Urothelium cell line (cell line): ENCODE measurements at regions not wholly inside any gene's neighbourhood (a gene's known extent, or its start where the extent isn't known, plus 50 kb on each side); places are given as distances from the start of the nearest gene placed in this dataset.
"Not testable (repeated sequence)": the region's sequence is repeated elsewhere in the genome, so short reads cannot be mapped to it uniquely, and the experiment has no call there.

Source experiments
- DNase-seq: peaks from one replicate; pipeline ENCODE4 v3.0.0; 2011; ENCODE audit warnings: low spot score, mixed read lengths
- FAIRE-seq: peaks from 2 replicates; lab custom pipeline; 2011; peaks lifted over from hg19 to GRCh38; lab: Jason Lieb, UNC

DNA sequence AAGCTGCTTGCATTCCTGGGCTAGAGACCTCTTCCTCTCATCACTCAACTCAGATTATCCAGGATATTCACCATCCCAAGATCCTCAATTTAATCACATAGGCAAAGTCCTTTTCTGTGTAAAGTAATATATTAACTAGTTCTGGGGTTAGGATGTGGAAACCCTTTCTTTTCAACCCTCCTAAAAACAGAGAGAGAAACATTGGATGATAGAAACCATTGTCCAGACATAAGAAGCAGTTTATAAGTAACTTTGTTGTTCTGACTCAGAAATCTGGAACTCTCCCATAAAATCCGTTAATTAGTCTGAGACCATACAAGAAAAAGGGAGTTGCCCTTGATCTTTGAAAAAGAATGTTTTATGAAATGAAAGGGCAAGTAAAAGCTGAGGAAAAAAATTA is 817.1 kb upstream of the CDH9 start:
- no peak for DNase-seq
- FAIRE-seq = no peak

DNA sequence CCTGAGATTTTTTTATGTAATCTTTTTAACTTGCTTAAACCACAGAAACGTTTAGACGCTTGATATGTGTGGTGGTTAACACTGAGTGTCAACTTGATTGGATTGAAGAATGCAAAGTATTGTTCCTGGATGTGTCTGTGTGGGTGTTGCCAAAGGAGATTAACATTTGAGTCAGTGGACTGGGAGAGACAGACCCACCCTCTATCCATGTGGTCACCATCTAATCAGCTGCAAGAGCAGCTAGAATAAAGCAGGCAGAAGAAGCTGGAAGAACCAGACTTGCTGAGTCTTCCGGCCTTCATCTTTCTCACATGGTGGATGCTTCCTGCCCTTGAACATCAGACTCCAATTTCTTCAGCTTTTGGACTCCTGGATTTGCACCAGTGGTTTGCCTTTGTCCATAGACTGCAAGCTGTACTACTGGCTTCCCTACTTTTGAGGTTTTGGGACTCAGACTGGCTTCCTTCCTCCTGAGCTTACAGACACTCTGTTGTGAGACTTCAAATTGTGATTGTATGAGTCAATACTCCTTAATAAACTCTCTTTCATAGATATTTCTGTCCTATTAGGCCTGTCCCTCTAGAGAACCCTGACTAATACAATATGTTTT is 816.0 kb upstream of the CDH9 start:
- FAIRE-seq = no peak

DNA sequence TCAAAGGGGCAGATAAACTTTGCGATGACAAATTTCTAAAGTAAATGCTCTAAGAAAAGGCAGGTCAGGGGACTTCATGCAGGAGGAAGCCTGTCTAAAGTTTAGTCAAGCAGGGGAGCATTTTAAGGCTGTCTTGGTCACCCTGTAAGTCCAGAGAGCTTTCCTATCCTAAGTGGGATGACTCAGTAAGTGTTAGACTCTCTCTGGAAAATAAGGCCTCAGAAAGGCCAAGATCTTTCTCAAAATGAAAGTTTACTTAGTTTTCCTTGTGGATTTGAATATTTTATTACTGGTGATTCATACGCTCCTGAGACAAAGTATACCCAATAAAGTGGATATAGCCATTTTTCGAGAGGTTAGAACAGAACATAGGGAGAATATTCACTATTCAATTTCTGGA is 806.9 kb upstream of the CDH9 start:
- DNase-seq = no peak
- FAIRE-seq = no peak

More for the DNA sequence above, 816.0 kb upstream of the CDH9 start:
- DNase-seq = no peak

DNA sequence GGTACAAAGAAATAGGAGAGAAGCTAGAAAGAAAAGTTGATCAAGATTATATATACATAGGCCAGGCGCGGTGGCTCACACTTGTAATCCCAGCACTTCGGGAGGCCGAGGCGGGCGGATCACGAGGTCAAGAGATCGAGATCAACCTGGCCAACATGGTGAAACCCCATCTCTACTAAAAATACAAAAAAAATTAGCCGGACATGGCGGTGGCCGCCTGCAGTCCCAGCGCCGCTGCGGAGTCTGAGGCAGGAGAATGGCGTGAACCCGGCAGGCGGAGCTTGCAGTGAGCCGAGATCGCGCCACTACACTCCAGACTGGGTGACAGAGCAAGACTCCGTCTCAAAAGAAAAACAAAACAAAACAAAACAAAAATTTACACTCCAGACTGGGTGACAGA is 798.3 kb upstream of the CDH9 start:
- not testable (repeated sequence) for DNase-seq

DNA sequence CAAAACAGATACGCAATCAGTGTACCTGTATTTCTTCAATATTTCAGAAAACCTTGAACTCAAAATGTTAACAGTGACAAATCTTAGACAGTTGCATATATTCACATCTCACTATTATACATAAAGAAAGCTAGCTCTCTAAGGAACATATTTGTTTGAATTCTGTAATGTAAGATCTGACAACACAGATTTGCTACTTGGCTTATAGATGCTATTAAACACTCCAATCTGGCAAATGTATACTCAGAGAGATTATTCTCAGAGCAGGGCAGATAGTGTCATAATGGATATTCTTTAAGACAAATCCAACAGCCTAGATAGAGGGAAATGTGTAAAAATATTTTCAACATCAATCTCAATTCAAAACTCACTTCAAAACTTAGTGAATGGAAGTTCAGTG is 794.5 kb upstream of the CDH9 start:
- no peak for FAIRE-seq

More for the DNA sequence above, 798.3 kb upstream of the CDH9 start:
- not testable (repeated sequence) for FAIRE-seq

DNA sequence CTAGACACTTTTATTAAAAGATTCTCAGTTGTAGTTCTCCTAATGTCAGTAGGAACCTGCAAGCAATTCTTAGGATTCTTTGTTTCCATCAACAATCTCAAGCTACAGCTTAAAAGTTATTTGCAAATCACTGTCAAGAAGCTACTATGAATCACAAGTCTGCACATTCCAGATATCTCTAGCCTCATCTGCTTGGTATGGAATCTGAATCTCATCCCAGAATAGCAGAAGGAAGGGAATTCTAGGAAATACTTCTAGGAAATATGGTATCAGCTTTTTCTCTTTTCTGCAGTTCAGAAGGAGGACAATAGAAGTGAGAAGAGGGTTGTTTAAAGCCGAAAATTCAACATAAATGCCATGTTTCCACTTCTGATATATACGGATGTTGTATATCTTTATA is 792.2 kb upstream of the CDH9 start:
- DNase-seq = peak; percentile 16
- FAIRE-seq = no peak

More for the DNA sequence above, 794.5 kb upstream of the CDH9 start:
- DNase-seq = no peak

DNA sequence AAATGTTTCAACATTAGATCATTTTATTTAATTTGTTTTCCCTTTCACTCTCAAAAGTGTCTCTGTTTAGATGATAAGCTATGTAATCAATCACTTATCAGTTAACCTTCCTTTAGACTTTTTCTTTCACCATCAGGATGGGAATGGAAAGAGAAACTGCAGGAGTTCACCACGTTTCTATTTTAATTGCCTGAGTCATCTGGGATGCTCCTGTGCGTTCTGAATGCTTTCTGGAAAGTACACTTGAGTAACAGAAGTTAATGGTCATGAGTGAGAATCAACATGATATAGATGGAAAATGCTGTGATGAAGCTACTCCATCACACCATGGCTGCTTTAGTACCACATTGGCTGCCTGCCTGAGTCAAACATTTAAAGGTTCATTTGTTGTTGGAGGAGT is 783.3 kb upstream of the CDH9 start:
- DNase-seq (no peak), FAIRE-seq (no peak)

DNA sequence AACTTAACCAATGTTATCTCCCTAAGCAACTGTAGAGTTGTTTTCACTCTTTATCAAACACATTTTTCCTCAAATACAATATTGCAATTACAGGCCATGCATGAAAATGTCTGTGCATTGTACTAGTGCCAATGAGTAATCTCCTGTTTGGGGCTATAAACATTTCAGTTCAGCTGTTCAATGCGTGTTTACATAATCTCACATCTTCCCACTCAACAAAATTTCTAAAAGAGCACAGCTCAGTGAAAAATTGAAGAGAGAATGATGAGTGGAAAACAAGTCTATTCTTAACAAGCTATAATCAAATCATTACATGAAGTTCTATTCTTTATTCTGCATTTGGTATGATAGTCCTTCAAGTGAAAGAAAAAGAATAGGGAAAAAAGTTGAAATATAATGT is 780.5 kb upstream of the CDH9 start:
- DNase-seq = no peak
- FAIRE-seq = no peak

DNA sequence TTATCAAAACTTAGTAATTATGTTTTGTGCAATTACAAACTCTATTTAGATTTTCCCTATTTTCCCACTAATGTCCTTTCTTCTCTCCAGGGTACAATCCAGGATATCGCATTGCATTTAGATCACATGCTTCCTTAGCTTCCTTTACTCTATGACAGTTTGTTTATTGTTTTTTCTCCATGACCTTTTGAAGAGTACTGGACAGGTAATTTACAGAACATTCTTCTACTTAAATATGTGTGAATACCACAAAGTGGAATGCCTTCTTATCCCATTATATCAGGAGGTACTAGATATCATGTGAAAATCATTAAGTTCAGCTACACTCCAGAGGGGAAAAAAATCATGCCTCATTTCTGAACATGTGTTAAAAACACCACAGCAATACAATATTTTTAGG is 776.6 kb upstream of the CDH9 start:
- no peak for FAIRE-seq
- no peak for DNase-seq

DNA sequence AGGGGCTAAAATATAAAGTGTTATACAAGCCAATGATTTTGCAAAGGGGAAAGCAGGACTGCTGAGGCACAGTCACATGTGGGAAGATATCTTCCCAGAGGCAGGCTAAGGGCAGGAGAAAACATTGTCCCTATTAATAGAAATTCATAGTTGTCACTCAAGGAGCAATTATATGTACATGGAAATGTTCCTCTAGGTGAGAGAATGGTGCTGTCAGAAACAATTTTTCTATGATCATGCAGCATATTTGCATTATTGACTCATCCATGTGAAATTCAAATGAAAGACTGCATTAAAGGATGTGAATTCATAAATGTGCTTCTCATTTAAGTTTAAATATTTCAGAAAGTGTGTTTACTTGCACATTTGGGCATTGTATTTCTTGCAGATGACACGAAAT is 775.9 kb upstream of the CDH9 start:
- FAIRE-seq = no peak

DNA sequence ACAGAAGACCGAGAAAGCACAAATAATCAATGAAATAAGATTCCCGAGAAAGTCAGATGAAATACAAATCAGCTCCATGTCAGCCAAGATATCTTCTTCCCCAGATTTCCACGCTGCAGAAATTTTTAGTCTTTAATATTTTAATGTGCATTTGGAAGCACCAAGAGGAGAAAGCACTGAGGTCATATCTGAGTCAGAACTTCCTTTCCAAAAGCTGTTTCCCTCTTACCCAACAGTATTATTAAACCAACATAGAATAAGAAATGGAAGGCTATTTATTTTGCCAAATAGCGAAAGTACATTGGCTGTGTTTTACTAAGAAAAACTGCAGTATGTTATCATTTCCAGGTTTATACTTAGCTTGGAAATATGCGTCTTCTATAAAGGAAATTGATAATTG is 772.1 kb upstream of the CDH9 start:
- FAIRE-seq (no peak), DNase-seq (no peak)

More for the DNA sequence above, 775.9 kb upstream of the CDH9 start:
- no peak for DNase-seq

DNA sequence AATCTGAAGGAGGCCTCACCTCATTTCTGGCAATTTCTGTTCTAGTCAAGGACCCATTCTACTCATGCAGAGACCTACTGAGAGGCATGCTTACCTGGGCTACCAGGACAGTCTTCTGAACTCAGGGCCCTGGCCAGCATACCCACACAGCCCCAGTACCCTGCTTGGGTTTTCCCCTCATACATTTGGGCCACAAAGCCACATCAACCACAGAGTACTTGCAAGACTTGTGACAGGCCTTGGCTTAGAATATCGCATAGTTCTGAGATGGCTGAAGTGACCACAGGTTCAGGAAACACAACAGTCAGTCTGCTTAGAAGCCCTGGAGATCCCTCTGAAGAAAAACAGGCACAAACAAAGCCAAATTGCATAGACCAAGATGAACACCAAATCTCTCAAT is 758.8 kb upstream of the CDH9 start:
- FAIRE-seq (no peak), DNase-seq (no peak)

DNA sequence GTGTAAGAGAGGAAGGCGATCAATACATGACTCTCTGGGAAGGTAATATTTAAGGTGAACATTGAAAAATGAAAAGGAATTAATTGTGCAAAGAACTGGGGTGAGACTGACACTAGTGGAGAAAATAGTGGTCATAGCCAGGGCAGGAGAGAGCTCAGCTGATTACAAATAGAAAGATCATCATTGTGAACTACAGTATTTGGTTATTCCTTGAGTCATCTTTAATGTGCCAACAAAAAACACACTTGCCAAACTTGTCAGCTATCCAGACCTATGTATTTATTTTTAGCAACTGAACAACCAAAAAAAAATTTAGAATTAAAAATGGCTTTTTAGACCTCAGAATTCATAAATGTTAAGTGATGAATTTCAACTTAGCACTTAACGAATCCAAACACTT is 749.8 kb upstream of the CDH9 start:
- no peak for DNase-seq
- no peak for FAIRE-seq

DNA sequence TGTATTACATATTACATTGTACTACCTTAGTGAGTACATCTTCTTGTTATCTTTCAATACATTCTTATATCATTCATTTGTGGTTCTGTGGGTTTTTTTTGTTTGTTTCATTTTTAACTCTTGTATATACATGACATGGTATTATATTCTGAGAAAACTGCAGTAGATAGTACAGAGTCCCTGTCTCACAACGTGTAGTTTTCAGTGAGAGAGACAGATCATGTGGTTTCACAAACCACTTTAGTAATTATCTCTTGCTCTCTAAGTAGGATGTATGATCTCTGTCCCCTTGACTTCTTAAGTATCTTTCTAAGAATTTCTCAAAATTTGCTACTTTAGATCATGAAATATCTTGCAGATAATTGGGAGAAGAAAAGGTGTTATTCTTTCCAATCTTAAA is 745.9 kb upstream of the CDH9 start:
- FAIRE-seq (no peak), DNase-seq (no peak)

DNA sequence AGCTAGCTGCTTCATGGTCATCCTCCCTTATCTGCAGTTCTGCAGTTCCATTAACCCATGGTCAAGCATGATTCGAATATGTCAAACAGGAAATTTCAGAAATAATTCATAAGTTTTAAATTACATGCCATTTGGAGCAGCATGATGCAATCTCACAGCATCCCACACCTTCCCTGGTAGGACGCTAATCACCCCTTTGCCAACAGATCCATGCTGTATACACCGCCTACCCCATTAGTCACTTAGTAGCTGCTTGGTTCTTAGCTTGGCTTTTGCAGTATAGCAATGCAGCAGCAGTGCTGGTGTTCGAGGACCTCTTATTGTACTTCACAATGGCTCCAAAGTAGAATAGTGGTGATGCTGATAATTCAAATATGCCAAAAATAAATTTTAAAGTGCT is 739.7 kb upstream of the CDH9 start:
- FAIRE-seq (no peak), DNase-seq (no peak)

DNA sequence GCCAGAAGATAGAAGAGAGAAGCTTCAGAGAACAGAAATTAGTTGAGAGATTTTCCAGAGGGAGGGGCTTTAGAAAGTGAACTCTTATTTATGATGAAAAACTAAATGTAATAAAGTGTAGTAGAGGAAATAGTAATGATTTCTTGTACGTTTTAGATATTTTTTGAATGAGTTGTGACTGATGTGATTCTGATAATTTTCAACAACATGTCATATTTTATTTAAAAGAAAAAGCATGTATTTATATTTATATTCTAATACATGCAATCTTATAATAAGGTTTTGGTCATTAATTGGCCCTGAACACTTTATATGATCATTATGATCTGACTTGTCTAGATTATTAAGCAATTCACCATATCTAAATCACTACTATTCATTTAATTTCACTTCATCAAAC is 735.2 kb upstream of the CDH9 start:
- no peak for DNase-seq

DNA sequence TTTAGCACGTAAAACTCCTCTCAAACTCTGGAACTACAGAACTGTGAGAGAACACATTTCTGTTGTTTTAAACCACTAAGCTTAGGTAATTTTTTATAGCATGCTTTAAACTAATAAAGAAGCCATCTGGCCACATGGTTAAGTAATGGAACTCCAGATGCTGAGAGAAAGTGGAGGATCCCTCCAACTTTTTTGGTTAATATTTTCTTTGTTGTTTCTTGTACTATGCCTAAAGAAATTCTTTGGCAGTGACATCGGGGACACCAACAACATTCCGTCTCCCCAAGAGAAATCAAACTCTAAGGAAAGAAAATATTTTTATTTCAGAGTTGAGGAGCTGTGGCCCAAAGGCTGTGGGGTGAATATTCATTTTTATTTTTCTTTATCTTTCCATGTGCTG is 734.8 kb upstream of the CDH9 start:
- FAIRE-seq (no peak), DNase-seq (no peak)

More for the DNA sequence above, 735.2 kb upstream of the CDH9 start:
- FAIRE-seq = no peak

DNA sequence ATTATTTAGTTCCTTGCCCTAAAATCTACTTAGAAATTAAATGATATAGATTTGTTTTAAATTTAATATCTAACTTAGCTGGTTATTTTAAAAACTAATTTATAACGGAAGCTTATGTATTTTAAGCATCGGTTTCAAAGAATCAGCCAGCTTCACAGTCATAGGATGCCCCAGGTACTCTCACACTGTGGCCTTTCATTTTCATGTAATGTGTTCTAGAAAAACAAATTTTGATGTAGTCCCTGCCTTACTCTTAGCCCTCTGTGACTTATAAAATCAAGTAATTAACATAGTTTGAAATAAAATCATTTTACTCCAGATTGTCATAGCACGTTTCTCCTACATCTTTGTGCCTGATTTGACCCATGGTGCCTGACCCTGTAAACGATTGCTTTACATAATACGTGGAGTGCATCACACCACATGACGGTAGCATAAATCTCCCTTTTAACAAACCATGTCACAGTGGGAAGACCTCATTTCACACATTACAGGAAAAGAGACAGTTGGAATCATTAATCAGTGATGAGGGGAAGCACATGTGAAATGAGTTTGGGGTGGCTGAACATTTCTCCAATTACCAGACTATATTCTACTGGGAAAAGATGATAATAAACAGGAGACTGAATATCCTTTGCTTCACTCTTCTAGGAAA is 731.5 kb upstream of the CDH9 start:
- DNase-seq (no peak), FAIRE-seq (no peak)

DNA sequence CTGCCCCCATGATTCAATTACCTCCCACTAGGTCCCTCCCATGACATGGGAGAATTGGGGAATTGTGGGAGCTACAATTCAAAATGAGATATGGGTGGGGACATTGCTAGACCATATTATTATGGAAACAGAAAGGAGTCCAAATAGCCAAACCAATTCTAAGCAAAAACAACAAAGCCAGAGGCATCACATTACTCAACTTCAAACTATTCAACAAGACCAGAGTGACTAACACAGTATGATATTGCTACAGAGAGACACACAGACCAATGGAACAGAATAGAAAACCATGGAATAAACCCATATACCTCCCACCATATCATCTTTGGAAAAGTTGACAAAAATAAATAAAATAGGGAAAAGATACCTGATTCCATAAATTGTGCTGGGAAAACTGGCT is 710.5 kb upstream of the CDH9 start:
- DNase-seq (no peak), FAIRE-seq (no peak)

DNA sequence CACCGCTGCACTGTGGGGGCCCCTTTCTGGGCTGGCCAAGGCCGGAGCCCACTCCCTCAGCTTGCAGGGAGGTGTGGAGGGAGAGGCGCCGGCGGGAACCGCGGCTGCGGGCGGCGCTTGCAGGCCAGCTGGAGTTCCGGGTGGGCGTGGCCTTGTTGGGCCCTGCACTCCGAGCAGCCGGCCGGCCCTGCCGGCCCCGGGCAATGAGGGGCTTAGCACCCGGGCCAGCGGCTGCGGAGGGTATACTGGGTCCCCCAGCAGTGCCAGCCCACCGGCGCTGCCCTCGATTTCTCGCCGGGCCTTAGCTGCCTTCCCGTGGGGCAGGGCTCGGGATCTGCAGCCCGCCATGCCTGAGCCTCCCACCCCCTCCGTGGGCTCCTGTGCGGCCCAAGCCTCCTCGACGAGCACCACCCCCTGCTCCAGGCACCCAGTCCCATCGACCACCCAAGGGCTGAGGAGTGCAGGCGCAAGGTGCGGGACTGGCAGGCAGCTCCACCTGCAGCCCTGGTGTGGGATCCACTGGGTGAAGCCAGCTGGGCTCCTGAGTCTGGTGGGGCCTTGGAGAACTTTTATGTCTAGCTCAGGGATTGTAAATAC is 705.1 kb upstream of the CDH9 start:
- not testable (repeated sequence) for FAIRE-seq, DNase-seq

DNA sequence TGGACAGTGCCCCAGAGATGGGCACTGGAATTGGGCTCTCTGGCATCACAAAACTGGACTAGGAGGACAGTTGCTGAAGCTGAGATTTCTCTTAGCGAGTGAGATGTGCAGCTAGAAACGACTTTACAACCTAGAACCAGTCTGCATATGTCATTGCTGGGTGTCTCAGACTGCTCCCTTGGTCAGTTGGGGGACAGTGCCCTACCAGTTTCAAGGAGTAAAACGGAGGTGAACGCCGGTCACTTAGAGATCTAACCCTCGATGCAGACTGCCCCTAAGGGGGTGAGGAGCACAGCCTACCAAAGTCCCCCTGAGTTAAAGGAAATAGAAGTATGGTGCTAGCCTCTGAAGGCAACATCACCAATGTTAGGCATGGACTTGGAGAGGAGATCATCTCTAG is 704.4 kb upstream of the CDH9 start:
- FAIRE-seq = peak; percentile 9
- no peak for DNase-seq

DNA sequence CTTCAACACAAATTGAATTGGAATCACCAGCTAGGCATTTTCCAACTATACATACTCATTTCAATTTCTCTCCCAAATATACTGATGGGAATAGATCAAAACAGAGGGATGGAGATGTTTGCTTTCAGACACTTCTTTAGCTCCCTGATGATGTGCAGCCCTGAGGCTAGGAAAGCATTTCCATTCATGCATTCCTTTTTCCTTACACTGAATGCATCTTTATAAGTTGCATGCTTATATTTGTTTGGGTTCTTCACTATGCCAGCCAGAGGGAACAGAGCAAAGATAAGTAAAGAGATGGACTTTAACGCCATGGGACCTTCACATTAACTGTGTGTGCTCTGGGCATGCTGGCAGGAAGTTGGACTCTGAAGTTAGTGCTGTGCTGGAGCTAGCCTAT is 696.5 kb upstream of the CDH9 start:
- FAIRE-seq (no peak), DNase-seq (no peak)
